ENCODE measurements at regions not wholly inside any gene's neighbourhood (a gene's known extent, or its start where the extent isn't known, plus 50 kb on each side); places are given as distances from the start of the nearest gene placed in this dataset.

DNA sequence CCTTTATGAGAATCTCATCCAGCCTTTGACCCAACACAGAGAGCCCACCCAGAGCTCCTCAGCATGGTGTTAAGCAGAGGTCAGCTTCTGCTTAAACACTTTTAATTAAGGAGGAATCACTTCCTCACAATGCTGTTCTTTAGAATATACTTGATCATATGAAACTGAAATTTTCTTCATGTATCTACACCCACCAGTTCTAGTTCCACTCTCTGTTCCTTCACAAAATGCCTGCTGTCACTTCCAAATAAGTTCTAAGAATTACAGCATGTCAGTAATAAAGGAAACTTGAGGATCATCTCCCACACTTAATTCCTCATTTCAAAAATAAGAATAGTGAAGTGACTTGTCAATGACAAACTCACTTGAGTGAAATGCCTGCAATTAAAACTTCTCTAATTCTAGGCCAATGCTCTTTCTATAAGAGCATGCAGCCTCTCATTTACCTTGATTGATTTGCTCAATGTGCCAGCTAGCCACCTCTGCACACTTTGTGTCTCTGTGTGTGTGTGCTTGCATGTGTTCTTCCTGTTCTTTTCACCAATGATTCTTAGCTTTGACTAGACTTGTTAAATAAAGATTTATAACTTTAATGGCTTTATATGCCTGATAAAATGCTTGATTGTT, 356.3 kb downstream of the PLPP3 start:
- no peak for TF ChIP-seq POLR2A (IDR thresholded peaks at IDR 0.05; ENCODE audit: low read depth)
- TF ChIP-seq, protein P1, sequence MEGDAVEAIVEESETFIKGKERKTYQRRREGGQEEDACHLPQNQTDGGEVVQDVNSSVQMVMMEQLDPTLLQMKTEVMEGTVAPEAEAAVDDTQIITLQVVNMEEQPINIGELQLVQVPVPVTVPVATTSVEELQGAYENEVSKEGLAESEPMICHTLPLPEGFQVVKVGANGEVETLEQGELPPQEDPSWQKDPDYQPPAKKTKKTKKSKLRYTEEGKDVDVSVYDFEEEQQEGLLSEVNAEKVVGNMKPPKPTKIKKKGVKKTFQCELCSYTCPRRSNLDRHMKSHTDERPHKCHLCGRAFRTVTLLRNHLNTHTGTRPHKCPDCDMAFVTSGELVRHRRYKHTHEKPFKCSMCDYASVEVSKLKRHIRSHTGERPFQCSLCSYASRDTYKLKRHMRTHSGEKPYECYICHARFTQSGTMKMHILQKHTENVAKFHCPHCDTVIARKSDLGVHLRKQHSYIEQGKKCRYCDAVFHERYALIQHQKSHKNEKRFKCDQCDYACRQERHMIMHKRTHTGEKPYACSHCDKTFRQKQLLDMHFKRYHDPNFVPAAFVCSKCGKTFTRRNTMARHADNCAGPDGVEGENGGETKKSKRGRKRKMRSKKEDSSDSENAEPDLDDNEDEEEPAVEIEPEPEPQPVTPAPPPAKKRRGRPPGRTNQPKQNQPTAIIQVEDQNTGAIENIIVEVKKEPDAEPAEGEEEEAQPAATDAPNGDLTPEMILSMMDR (IDR thresholded peaks at IDR 0.05) = no peak
- no peak for TF ChIP-seq POLR2AphosphoS5 (IDR thresholded peaks at IDR 0.05)
- TF ChIP-seq EP300 (IDR thresholded peaks at IDR 0.05) = no peak
- Histone ChIP-seq H3K4me3 (no peak overlapping the region), H3K4me1 (no peaks in the 10 kb centered on the region), H3K36me3 (no peaks in the 10 kb centered on the region), H3K27me3 (no peaks in the 10 kb centered on the region), H3K9me3 (no peaks in the 10 kb centered on the region), H3K27ac (replicated peaks in 1 of 4) (no peak overlapping the region)
- intact Hi-C loops (cut with DNase I) = no loop called here
- DNase-seq (ENCODE audit: extremely low spot score) = no peak

DNA sequence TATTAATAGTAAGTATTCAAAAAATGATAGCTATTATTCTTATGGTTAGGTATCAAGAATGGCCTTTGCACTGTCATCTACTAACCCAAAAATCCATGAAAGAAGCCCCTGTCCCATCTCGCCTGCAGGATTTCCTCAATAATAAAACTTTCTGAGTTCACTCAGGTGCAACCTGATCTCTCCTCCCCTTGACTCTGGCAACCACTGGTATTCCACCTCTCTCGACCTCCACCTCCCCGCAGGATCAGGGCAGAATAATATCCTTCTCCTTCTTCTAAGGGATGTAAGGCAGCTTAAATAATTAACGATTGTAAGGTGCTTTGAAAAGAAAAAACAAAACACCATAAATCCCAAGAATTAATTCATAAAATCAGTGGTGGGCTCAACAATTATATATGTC, 359.3 kb downstream of the PLPP3 start:
- Histone ChIP-seq H3K36me3 (no peaks in the 10 kb centered on the region), H3K9me3 (no peaks in the 10 kb centered on the region), H3K27me3 (no peaks in the 10 kb centered on the region), H3K4me1 (peaks cover 0 to 12% (median 9%) of the 10 kb centered on the region in 4 donors), H3K27ac (replicated peaks in 1 of 4) (no peak overlapping the region), H3K4me3 (no peak overlapping the region)
- TF ChIP-seq, protein P1 (IDR thresholded peaks at IDR 0.05) = no peak
- no peak for TF ChIP-seq EP300 (IDR thresholded peaks at IDR 0.05)
- no peak for TF ChIP-seq POLR2A (IDR thresholded peaks at IDR 0.05; ENCODE audit: low read depth)
- no peak for TF ChIP-seq POLR2AphosphoS5 (IDR thresholded peaks at IDR 0.05)
- intact Hi-C loops (cut with DNase I) = no loop called here
- no peak for DNase-seq (ENCODE audit: extremely low spot score)
- 94% methylated on average over 4 of the region's 4 CpGs for WGBS

DNA sequence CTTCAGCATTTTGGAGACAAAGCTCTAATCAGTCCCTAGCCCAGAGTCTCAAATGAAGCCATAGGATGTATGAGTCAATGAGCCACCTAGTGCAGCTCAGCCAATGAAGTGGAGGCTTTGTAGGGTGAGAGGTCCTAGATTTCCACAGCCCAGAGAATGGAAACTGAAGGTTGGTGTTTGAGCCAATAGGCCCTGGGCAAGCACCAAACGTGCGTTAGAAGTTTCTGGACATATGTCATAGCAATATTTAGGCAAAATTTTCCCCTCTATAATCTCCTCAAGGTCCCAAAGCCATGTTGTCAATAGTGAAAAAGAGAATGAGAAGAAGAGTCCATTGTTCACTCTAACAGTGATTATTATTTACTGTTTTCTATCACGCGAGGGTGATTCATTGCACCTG, 361.3 kb downstream of the PLPP3 start:
- no peak overlapping the region for H3K27ac ChIP-seq (replicated peaks in 1 of 4)
- no peaks in the 10 kb centered on the region for H3K9me3 ChIP-seq
- H3K4me1 ChIP-seq = peaks cover 0 to 12% (median 9%) of the 10 kb centered on the region in 4 donors
- intact Hi-C loops (cut with DNase I) = no loop called here
- 86% methylated on average over 4 of the region's 4 CpGs for WGBS
- peak; percentile 55 for DNase-seq (ENCODE audit: extremely low spot score)
- H3K4me3 ChIP-seq = no peak overlapping the region
- H3K36me3 ChIP-seq = no peaks in the 10 kb centered on the region
- no peaks in the 10 kb centered on the region for H3K27me3 ChIP-seq
- no peak for TF ChIP-seq EP300 (IDR thresholded peaks at IDR 0.05)
- no peak for TF ChIP-seq POLR2A (IDR thresholded peaks at IDR 0.05; ENCODE audit: low read depth)
- TF ChIP-seq, protein P1 (IDR thresholded peaks at IDR 0.05) = no peak
- TF ChIP-seq POLR2AphosphoS5 (IDR thresholded peaks at IDR 0.05) = no peak

DNA sequence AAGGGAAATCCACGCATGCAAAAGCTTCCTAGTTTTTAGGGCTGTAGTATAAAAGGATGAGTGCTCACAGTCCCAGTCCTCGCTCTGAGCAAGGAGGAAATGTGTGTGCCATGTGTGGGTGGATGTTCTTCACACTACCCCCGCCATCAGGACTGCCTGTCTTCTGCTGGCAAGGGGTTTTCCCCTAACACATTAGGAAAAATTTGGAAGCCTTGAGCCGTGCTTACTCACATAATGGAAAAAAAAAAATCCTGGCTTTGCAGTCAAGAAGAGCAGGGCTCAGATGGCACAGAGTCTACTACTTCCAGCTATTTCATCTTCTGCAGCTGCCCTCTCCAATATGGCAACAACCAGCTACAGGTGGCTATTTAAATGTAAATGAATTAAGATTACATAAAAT, 363.1 kb downstream of the PLPP3 start:
- H3K27me3 ChIP-seq = no peaks in the 10 kb centered on the region
- H3K9me3 ChIP-seq = no peaks in the 10 kb centered on the region
- 40% methylated on average over 4 of the region's 4 CpGs for WGBS
- intact Hi-C loops (cut with DNase I) = no loop called here
- peak; percentile 84 for DNase-seq (ENCODE audit: extremely low spot score)
- H3K36me3 ChIP-seq = no peaks in the 10 kb centered on the region
- peaks cover 0 to 12% (median 9%) of the 10 kb centered on the region in 4 donors for H3K4me1 ChIP-seq
- no peak overlapping the region for H3K27ac ChIP-seq (replicated peaks in 1 of 4)
- no peak overlapping the region for H3K4me3 ChIP-seq
- TF ChIP-seq POLR2AphosphoS5 (IDR thresholded peaks at IDR 0.05) (no peak), EP300 (IDR thresholded peaks at IDR 0.05) (no peak), POLR2A (IDR thresholded peaks at IDR 0.05; ENCODE audit: low read depth) (no peak)
- TF ChIP-seq, protein P1 (IDR thresholded peaks at IDR 0.05) = no peak

DNA sequence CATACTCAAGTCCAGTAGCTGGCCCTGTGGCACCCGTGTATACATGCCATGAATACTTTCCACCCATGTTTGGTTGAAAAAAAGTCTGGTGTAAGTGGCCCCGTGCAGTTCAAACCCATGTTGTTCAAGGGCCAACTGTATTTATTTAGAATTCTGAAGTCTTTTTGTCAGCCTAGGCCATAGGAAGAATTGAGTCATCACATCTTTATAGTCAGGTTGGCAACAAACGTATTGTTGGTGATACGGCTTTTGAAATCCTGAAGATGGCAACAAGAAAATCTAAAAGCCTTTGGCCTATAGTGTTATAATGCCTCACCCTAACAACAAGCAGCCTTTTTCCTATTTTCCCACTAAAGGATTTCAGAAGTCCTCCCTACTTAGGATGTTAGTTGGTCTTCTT, 363.6 kb downstream of the PLPP3 start:
- Histone ChIP-seq H3K27ac (replicated peaks in 1 of 4) (no peak overlapping the region), H3K9me3 (no peaks in the 10 kb centered on the region), H3K4me1 (peaks cover 0 to 12% (median 9%) of the 10 kb centered on the region in 4 donors), H3K36me3 (no peaks in the 10 kb centered on the region), H3K4me3 (no peak overlapping the region), H3K27me3 (no peaks in the 10 kb centered on the region)
- intact Hi-C loops (cut with DNase I) = no loop called here
- TF ChIP-seq, protein P1 (IDR thresholded peaks at IDR 0.05) = no peak
- peak; percentile 42 for DNase-seq (ENCODE audit: extremely low spot score)
- 79% methylated on average over 4 of the region's 4 CpGs for WGBS
